Activated CD8-positive, alpha-beta memory T cell treated with anti-CD3 and anti-CD28 coated beads, Interleukin-2, amount 50 U/mL, for 24 hours (primary cell): ENCODE measurements at regions not wholly inside any gene's neighbourhood (a gene's known extent, or its start where the extent isn't known, plus 50 kb on each side); places are given as distances from the start of the nearest gene placed in this dataset.
"Not testable (repeated sequence)": the region's sequence is repeated elsewhere in the genome, so short reads cannot be mapped to it uniquely, and the experiment has no call there.

ENCODE experiments used
- DNase-seq: peaks from one replicate; pipeline ENCODE4 v3.0.0-alpha.2; 2020; ENCODE audit errors: extremely low read depth

- DNase-seq = not testable (repeated sequence)
Observed at GRCh38 chr1:148432318-148432717, 50.8 kb downstream of the PPIAL4G start.

DNA sequence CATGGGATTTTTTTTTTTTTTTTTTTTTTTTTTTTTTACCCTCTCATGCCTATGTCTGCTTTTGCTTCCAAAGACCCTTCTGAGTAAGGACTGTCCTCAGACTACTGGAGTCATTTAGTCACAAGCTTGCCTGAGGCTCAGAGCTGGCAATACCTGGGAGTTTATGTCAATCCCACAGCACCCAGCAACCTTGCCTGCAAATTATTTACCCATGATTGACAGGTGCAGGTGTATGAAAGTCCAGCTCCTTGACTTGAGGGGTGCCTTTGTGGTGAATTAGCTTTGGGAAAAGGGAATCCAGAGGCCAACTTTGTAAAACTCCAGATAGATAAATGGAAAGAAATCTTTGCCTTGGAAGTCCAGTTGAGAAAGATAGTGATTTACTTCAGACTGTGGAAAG is 53.2 kb downstream of the PPIAL4G start:
- DNase-seq = not testable (repeated sequence)

- not testable (repeated sequence) for DNase-seq
Observed at GRCh38 chr1:148426940-148427611, 56.0 kb downstream of the PPIAL4G start.

DNA sequence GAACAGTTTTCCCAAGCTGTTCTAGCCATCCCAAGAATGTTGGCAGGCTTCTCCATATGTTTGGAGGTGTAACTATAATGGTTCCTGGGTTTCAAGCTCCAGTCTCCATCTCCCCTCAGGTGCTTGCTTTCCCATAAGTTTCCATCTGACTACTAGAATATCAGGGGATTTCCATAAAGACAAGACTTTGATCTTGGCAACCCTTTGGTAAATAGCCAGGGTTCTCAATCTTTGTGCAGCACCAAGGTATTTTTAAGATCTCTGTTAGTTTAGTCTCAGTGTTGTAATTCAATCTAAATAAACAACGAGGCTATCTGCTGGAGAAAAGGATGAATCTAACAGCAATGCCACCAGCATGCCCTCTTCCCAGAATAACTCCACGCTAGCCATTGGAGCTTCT is 56.7 kb downstream of the PPIAL4G start:
- not testable (repeated sequence) for DNase-seq

DNA sequence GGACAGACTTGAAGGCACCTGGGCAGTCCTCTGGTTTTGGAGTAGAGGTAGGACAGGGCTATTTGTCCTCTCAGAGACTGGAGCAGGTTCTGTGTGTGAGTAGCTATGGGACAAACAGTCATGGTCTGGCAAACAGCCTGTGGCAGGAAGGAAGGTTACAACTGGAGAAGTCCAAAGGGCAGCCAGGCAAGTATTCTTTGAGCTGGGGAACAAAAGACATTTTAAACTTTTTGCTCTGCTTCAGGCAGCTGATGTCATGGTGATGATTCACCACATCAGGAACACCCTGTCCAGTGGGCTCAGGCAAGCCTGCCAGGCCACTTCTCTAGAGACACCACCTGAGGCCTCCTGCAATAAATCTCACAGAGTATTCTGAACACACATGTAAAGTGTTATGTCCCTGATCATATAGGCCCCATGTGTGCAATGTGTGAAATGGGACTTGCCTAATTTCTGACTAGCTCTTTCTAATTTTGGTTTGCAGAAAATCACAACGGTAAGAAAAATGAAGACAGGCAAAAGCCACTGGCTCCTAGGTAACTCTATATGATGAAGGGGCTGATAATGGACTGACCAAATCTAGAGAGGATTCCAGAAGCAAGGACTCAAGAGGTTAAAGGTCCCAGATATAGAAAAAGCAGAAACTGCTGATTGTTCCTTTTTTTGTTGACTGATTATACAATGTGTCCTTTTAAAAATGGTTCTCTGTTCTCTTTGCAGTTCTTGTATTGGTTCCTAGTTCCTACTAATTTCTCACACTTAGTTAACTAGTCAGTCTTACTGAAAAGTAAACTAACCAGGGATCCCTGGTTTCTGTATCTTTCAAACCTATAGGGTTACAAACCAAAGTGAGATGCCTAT is 58.7 kb downstream of the PPIAL4G start:
- not testable (repeated sequence) for DNase-seq

DNA sequence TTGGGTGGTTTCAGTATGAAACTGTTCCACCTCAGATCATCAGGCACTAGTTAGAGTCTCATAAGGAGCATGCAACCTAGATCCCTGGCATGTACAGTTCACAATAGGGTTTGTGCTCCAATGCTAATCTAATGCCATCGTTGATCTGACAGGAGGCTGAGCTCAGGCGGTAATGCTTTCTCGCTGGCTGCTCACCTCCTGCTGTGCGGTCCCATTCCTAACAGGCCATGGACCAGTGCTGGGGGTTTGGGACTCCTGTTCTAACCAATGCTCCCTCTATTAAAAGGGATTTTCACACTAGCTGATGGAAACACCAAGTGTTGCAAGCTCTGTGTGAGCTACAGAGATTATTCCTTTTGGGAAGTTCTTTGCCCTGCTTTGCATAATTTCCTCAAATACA is 60.2 kb downstream of the PPIAL4G start:
- not testable (repeated sequence) for DNase-seq

DNA sequence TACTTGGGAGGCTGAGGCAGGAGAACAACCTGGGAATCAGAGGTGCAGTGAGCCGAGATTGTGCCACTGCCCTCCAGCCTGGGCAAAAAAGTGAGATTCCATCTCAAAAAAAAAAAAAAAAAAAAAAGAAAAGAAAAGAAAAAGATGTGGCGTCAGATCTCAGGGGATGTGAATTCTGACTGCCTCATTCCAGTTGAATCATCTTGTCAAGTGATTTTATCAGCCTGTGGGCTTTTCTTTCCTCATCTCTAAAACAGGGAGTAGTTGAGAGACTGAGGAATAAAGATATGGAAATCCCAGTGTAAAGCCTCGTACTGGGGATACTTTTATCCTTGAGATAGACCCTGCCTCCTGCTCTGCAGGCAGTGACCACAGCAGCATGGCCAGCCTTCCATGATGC is 65.9 kb downstream of the PPIAL4G start:
- DNase-seq = not testable (repeated sequence)

DNA sequence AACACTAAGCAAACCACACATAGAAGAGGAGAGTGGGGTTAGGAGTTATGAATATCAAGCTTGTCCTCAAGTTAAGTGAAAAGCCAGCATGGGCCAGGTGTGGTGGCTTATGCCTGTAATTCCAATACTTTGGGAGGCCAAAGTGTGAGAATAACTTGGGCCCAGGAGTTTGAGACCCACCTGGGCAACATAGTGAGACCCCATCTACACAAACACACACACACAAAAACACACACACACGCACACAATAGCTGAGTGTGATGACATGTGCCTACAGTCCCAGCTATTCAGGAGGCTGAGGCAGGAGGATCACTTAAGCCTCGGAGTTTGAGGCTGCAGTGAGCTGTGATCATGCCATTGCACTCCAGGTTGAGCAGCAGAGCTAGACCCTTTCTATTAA is 69.7 kb downstream of the PPIAL4G start:
- DNase-seq = not testable (repeated sequence)

GRCh38 chr1:148404786-148405568 is 78.1 kb downstream of the PPIAL4G start:
- DNase-seq = not testable (repeated sequence)

DNA sequence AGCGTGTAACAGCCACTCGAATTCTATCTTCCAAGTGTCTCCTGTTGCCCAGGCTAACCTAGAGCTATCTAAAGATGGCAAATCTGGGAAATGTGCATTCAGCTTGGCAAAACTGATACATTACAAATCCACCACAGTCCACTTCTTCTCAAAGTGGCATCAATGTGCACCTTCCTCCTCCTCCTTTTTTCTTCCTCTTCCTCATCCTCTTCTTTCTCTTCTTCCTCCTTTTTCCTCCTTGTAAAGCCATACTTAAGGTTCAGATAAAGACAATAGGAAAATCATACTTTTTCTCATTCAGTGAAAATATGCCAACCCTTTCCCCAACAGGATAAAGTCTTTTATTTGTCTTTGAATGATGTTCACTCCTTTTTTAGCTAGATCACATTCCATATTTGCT is 79.2 kb downstream of the PPIAL4G start:
- DNase-seq = not testable (repeated sequence)

GRCh38 chr1:148403085-148403456 is 80.0 kb downstream of the PPIAL4G start:
- DNase-seq = not testable (repeated sequence)

DNA sequence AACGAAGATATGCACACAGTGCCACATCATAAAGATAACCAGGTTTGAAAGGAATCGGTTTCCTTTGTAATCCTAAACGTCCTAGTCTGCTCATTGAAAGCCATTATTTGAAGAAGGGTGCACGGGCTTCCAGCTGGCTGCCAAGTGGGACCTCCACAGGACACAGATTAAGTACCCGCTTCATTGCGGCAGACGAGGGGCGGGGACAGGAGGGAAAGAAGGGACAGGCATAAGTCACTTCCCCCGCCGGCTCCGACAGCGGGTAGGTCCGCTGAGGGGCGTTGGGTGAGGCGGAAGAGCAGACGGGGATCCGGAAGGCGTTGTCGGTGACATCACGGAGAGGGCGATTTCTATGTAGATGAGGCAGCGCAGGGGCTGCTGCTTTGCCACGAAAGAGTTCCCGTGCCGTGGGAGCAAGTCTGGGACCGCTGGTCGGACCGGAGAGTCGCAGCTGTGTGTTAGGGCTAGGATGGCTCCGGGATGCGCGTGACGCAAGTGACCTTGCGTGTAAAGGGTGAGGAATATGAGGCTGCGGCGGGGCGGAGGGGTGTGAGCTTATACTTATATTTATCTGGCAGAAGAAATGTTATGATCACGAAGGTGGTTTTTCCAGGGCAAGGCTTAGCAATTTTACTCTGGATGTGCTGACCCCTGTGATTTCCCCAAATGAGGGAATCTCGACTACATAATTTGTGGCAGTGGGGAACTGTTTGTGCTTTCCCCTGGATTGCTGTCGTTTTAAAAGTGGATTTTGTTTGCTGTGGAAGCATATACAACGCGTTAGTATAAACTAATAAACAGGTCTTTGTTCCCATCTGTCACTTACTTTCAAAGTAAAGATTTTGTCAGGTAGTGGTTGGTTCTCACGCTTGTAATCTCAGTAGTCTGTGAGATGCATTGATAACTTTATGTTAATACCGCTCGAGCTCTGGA is 80.7 kb downstream of the PPIAL4G start:
- peak; percentile 66 for DNase-seq

DNA sequence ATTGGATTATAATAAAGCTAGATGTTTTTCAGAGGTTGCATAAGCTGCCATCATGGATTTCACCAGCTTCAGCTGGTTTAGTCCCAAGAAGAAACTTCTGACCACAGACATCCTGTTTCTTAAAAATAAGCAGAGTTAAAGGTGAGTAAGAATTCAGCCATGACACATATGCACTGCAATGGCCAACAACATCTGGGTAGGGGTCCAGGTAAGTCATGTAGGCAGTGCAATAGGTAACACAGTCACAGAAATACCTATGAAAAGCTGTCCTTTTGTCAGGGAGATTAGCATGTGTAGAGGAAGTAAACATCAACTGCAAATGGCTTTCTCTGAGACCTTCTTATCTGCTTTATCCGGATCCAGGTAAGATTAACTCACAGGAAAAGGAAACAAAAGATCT is 85.6 kb downstream of the PPIAL4G start:
- not testable (repeated sequence) for DNase-seq

GRCh38 chr1:148392505-148392904 is 90.6 kb downstream of the PPIAL4G start:
- DNase-seq = not testable (repeated sequence)

GRCh38 chr1:148391323-148391722 is 91.8 kb downstream of the PPIAL4G start:
- DNase-seq = not testable (repeated sequence)

GRCh38 chr1:148389027-148389339 is 94.1 kb downstream of the PPIAL4G start:
- no peak for DNase-seq

- peak; percentile 79 for DNase-seq
Observed at GRCh38 chr1:148388260-148389026, 94.7 kb downstream of the PPIAL4G start.

DNA sequence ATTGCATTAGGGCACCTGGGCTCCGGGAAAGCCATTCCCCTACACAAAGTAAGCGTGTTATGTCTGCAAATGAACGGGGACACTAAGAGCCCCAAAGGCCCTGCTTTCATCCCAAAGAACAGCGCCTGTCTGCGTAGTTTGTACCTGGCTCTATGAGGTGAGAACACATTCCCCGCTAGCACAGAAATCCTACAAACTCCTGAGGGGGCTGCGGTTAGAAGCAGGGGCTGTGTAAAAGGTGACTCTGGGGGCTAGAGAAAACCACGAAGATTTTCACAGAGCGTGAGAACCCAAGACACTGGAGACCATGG is 95.2 kb downstream of the PPIAL4G start:
- not testable (repeated sequence) for DNase-seq

GRCh38 chr1:148387122-148387948 is 95.8 kb downstream of the PPIAL4G start:
- DNase-seq = not testable (repeated sequence)

DNA sequence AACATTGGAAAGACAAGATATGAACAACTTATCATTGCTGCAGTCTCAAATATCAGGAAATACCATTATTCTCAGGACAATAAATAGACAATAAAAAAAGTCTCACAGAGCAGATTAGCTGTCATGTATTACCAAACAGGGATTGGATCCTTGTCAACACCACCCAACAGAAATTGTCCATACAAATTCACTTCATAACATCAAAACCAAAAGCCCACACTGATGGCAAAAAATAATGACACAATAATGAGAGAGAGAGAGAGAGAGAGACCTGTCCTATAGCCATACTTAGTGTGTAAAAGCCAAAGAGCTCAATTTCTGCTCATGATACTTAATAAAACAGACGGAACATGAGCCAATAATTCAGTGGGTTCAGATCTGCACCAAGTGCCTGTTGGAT is 96.5 kb downstream of the PPIAL4G start:
- no peak for DNase-seq
